GM19193 (cell line): ENCODE measurements at regions not wholly inside any gene's neighbourhood (a gene's known extent, or its start where the extent isn't known, plus 50 kb on each side); places are given as distances from the start of the nearest gene placed in this dataset.

Source experiments
- POLR2A ChIP-seq: IDR thresholded peaks from 4 replicates; pipeline ENCODE4 v1.6.1; 2011; ENCODE audit not compliant: insufficient read depth, insufficient read length; ENCODE audit errors: extremely low read depth

DNA sequence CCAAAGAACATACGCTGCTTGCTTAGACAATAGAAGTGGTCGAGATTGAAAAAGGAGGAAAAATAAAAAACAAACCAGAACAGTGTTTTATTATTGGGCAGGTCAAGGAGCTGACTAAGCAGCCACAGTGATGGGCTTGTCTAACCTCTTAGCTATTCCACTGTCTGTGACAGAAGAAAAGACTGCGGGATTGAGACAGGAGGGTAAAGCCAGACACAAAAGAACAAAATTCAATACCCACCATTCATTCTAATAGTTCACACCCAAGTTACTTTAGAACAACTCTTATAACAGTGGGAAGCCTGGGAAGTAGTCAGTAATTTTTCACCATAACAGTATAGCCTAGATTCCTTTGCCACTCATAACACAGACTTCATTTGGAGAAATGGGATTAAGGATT, 435.4 kb downstream of the MFSD1 start:
- TF ChIP-seq POLR2A, result no peak

DNA sequence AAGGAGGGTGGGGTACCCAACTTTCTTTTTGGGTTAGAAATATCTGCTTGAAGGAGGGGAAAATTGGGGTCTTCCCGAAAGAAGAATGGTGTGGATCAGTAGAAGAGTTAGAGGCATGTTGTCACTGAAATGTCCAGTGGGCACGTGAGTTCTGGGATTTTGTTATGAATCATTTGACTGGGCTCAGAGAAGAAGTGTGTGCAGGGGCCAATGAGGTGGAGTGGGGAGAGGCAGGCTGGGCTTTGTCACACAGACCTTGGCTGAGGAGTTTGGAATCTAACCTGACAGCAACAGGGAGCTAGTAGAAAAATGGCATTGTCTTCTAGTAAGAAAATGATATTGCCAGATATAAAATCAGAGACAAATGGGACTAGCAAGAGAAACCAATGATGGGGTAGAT, 436.8 kb downstream of the MFSD1 start:
- TF ChIP-seq POLR2A, result no peak

DNA sequence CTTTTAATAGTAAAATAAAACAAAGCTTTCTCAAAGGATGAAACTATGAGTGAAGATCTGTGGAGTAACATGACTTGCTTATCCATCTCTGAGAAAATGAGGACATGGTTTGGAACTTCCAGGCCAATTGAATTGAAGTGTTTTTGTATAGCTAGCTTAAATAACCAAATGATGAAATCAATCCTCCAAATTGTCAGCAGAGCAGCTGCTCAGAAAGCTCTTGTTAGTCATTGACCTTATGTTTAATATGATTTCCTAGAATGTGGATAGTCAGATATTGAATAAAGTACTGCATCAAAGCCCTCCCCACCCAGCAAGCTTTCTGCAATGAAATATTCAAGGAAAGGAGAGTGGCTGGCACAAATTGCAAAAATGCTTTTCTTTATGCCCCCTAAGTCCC, 437.2 kb downstream of the MFSD1 start:
- TF ChIP-seq POLR2A, result no peak

DNA sequence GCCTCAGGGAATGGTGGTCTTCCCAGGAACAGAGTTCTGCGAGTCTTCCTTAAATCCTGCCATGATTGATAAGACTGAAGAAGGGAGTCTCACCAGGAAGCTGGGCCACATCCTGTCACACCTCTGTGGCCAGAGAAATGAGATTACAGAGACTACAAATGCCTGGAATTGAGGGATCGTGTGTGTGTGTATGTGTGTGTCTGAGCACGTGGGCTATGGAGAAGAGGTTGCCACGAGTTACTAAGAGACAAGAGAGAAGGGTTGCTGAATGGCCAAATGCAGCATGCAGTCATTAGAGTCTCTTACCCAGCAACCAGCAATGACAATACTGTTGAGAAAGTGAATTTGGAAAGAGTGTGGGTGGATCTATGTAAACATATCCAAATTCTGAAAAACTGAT, 443.1 kb downstream of the MFSD1 start:
- no peak for TF ChIP-seq POLR2A

DNA sequence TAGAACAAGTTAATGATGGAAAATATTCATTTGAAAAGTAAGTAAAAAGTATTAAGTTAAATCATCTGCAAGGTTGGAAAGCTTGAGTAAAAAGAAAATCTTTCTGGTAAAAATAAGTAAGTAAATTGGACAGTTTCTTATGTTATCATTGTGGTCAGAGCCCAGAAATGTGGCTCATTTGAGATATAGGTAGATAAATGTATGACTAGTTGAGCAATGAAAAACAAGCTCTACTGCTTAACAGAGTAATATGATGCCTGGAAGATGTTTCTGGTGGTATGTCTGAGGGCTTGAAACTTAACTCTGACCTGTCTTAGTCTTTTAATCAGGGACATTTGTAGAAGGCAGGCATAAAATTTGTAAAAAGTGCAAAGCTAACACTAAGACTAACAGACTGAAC, 444.0 kb downstream of the MFSD1 start:
- TF ChIP-seq POLR2A, result no peak

DNA sequence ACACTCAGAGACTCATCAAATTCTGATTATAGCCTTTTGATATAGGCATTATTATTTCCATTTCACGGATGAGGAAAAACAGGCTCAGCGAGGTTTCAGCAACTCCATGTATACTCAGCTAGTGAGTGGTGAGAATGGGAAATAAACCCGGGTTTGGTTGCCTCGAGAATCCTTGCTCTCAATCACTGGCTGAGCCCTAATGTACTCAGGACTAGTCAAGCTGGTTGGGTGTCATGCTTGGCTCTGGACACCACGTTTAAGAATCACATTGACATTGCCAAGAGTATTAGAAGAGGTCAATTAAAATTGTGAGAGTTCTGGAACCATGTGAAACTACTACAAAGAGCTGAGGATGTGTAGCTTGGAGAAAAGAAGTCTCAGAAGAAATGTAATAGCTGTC, 444.5 kb downstream of the MFSD1 start:
- TF ChIP-seq POLR2A, result no peak

DNA sequence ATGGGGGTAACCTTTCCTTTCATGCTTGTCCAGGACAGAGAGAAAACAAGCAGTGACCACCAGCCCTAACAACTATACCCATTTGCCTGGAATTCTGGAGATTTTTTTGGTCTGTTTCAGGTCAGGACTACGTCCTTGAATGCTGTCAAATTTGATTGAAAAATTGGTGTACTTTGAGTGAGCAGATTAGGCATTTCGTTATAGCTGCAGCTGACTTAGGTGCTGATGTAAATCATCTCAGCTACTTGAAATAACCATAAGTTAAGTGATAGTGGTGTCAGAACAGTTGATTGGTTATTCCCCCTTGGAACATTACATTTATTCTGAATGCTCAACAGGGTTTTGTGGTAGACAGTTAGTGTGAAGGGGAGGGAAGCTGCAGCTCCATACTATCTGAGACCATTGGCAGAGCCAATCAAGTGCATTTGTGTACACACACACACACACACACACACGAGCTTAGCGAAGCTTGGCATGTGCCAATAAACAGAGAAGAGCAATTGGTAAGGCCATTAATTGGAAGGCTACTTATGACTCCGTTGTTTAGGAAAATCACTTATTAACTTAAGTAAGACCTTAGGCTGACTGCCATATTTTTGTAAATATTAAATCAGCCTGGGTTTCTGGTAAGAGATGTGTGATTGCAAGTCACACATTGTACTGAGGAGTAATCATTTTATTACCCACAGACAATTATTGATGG, 447.8 kb downstream of the MFSD1 start:
- no peak for TF ChIP-seq POLR2A

DNA sequence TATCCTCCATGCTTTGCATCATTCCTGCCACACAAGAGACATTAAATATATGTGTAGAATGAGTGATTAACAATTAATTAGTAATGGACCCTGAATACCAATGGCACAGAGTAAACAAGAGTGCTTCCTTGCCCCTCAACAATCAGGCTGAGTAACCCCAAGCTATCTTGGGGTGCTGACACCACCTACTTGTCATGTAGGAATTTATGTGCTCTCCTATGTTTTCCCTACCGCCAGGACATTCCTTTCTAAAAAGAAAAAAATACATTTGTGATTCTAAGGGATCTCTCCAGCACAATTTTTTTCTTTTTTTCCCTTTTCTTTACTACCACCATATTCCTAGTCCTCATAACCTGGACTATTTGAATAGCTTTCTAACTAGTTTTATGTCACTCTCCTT, 449.1 kb downstream of the MFSD1 start:
- no peak for TF ChIP-seq POLR2A

DNA sequence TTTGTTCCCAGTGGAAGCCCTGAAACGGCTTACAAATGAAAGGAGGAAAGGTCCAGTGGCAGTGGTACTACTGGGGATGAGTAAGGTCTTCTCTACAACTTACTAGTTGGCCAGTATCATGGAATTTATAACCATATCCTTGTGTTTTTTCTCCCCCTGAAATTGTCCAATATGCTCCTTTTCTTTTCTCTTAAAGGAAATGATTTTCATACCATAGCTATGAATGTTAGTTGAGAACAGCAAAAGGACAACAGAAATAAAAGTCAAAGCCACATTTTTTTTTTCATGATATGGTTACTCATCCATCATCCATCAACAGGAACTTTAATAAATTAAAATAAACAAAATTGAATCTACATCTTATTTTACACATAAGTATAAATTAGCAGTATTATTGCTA, 450.4 kb downstream of the MFSD1 start:
- TF ChIP-seq POLR2A, result no peak

DNA sequence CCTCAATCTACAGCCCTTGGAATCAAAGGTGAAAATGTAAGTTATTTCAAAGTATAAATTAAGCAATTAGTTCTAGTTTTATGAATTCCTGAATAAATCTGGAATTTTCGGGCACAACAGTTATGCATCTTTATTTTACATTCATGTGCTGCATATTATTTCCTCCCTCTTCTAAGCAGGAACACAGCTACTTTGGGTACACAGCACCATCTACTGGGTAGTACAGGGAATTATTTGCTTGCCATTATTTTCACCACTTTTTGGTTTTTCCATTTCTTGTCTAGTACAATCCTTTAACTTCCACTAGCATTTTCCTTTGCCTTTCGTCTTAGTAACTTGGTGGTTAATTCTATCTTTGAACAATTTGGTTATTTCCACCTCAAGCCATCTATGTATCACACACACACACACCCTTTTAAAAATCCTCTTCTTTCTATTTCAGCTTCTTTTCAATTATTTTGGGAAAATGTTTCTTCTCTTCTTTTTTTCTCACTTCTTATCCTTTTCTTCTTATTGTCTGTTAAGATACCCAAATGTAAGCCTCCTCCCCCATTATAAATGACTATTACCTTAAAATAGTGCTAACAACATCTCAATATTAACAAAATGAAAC, 451.0 kb downstream of the MFSD1 start:
- TF ChIP-seq POLR2A, result no peak

DNA sequence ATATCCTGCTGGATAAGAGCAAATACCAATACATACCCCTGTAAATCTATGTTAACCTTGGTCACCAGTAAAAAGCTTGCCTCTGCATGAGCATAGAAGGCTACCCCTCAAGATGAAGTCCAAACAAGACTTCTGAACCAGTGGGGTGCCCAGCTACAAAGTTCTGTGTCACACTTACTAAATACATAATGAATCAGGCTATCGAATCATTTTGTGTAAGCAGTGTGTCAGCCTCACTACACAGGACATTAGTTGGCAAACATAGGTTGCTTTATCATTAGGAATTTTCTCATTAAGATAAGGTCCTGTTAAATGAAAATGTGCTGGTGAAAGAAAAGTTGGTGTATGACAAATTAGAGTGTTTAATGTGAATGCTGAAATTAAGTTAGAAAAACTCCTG, 452.0 kb downstream of the MFSD1 start:
- TF ChIP-seq POLR2A, result no peak

DNA sequence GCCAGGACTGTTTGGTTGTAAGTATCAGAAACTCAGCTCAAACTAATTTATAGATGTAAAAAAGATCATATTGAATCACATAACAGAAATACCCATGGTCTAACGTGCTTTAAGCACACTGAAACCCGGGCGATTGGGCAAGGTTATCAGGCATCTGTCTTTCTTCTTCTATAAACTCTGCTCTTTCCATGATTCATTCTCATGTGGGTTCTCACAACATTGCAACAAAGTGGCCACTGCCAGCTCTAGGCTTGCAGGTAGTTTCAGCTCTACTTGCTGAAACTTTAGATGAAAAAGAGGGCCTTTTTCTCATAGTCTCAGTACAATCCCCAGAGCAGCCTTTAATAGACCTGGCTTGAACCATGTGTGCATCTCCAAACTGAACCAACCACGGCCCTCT, 456.1 kb downstream of the MFSD1 start:
- TF ChIP-seq POLR2A, result no peak

DNA sequence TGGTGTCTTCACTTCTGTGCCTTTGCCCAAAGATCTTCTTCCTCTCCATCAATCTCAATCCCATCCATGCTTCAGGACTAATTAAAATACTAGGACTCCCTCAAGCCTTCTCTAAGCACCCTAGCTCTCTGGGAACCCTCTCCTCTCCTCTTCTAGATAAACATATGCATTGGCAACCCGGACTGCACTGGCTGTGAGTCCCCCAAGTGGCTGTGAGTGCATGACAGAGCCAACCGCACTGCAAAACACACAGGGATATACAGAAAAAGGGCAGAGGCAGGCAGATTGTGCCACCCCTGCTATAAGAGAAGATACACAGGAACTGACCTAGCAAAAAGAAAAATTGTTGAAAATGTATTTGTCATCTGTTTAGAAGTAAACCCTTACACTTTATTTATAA, 457.1 kb downstream of the MFSD1 start:
- no peak for TF ChIP-seq POLR2A

DNA sequence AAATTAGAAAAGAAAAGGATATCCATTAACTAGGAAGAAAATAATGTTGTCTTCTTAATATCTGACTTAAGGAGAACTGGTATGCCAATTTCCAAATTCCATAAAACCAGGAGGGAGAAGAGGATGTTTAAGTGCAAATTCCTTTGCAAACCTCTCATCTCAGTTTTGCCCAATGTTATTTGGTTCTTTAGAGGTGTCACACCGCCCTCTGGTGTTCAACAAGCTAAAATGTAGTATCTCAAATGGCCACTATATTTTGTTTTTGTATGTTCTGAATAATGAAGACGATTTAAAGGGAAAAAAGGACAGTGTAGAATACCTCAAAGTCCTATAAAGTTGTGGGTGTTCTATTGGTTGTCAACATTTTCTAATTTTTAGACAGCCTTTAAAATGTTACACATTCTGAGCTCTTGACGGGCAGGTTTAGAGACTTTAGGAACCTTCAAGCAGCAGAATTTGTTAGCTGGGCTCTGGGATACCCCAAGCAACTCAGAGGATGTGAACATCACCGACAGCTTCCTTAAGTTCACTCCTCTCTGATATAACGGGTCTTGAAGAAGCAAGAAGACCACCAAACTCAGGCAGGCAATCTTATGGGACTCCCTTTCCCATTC, 458.3 kb downstream of the MFSD1 start:
- no peak for TF ChIP-seq POLR2A

DNA sequence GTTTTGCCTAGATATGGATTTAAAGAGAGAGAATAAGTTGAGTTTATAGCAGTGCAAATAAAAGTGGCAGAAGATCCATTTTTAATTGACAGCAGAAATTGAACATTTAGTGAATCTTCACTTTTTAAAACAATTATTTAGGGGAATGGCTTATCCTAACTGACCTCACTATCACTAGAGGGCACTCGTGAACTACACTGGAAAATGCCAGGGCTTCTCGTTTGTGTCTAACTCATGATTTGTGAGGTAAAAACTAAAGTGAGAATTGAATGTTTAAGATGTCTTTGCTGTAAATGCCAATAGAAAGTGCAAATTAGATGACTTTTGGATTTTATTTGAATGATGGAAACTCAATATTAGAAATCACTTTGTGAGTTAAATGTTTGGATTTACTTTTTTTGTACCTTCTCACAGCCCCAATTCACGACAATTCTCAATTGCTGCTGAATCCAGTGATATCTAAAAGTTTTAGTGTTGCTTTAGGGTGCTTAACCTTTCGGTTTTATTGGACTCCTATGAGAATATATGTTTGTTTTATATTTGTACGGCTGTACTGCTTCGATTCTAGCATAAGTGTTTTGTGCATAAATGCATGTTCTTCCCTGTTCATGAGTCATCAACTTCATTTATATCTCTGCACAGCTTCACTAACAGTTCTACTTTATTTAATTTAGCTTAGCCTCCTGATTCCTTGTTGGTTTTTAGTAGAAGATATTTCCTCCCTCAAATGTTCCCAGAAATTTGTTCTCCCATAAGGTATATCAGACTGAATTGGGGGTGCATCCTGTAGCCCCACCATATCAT, 462.1 kb downstream of the MFSD1 start:
- no peak for TF ChIP-seq POLR2A
